GM19468 (cell line): ENCODE measurements at regions not wholly inside any gene's neighbourhood (a gene's known extent, or its start where the extent isn't known, plus 50 kb on each side); places are given as distances from the start of the nearest gene placed in this dataset.

ENCODE experiments used
- ATAC-seq: cut with Tn5 transposase; IDR thresholded peaks from one replicate; pipeline ENCODE4 v1.9.1; 2021; ENCODE audit warnings: mild to moderate bottlenecking, moderate library complexity, moderate number of reproducible peaks; ENCODE audit not compliant: unreplicated experiment; ENCODE audit errors: extremely low read depth

- ATAC-seq: no peak
Observed at GRCh38 chr11:79894111-79894510, 453.3 kb upstream of the TENM4 start.

GRCh38 chr11:79890272-79890671, 449.4 kb upstream of the TENM4 start:
- no peak for ATAC-seq

- no peak for ATAC-seq
Observed at GRCh38 chr11:79864882-79865281, 424.1 kb upstream of the TENM4 start.

GRCh38 chr11:79860336-79860735, 419.5 kb upstream of the TENM4 start:
- ATAC-seq: no peak

- ATAC-seq: no peak
Observed at GRCh38 chr11:79857377-79858214, 416.8 kb upstream of the TENM4 start.

- ATAC-seq: no peak
Observed at GRCh38 chr11:79852176-79852575, 411.3 kb upstream of the TENM4 start.

- no peak for ATAC-seq
Observed at GRCh38 chr11:79845002-79845709, 404.3 kb upstream of the TENM4 start.

GRCh38 chr11:79834015-79834414, 393.2 kb upstream of the TENM4 start:
- no peak for ATAC-seq

- no peak for ATAC-seq
Observed at GRCh38 chr11:79830446-79830845, 389.6 kb upstream of the TENM4 start.

- no peak for ATAC-seq
Observed at GRCh38 chr11:79829891-79830290, 389.1 kb upstream of the TENM4 start.

GRCh38 chr11:79822766-79823165, 381.9 kb upstream of the TENM4 start:
- no peak for ATAC-seq

- ATAC-seq: no peak
Observed at GRCh38 chr11:79813551-79813950, 372.7 kb upstream of the TENM4 start.

- ATAC-seq: no peak
Observed at GRCh38 chr11:79809487-79809886, 368.7 kb upstream of the TENM4 start.

- ATAC-seq: no peak
Observed at GRCh38 chr11:79807506-79807905, 366.7 kb upstream of the TENM4 start.

- ATAC-seq: no peak
Observed at GRCh38 chr11:79796704-79797103, 355.9 kb upstream of the TENM4 start.

GRCh38 chr11:79794484-79795393, 353.9 kb upstream of the TENM4 start:
- ATAC-seq: no peak

GRCh38 chr11:79794057-79794456, 353.2 kb upstream of the TENM4 start:
- no peak for ATAC-seq

- ATAC-seq: no peak
Observed at GRCh38 chr11:79786961-79787360, 346.1 kb upstream of the TENM4 start.

GRCh38 chr11:79783833-79784232, 343.0 kb upstream of the TENM4 start:
- ATAC-seq: no peak

GRCh38 chr11:79768343-79768742, 327.5 kb upstream of the TENM4 start:
- ATAC-seq: no peak
